ENCODE measurements at regions not wholly inside any gene's neighbourhood (a gene's known extent, or its start where the extent isn't known, plus 50 kb on each side); places are given as distances from the start of the nearest gene placed in this dataset.
"Not testable (repeated sequence)": the region's sequence is repeated elsewhere in the genome, so short reads cannot be mapped to it uniquely, and the experiment has no call there.

- not testable (repeated sequence) for ATAC-seq
Observed at GRCh38 chr17:16842346-16842745, 129.6 kb downstream of the TNFRSF13B start.

GRCh38 chr17:16841896-16842295 is 130.0 kb downstream of the TNFRSF13B start:
- ATAC-seq = not testable (repeated sequence)

- ATAC-seq = peak; percentile 51
Observed at GRCh38 chr17:16840219-16840618, 131.7 kb downstream of the TNFRSF13B start.

- peak; percentile 21 for ATAC-seq
Observed at GRCh38 chr17:16839242-16840175, 132.4 kb downstream of the TNFRSF13B start.

- peak; percentile 4 for ATAC-seq
Observed at GRCh38 chr17:16838795-16839194, 133.1 kb downstream of the TNFRSF13B start.

- ATAC-seq = peak; percentile 24
Observed at GRCh38 chr17:16838287-16838686, 133.6 kb downstream of the TNFRSF13B start.

GRCh38 chr17:16837468-16838266 is 134.3 kb downstream of the TNFRSF13B start:
- not testable (repeated sequence) for ATAC-seq

- not testable (repeated sequence) for ATAC-seq
Observed at GRCh38 chr17:16836315-16836915, 135.5 kb downstream of the TNFRSF13B start.

GRCh38 chr17:16833517-16833916 is 138.4 kb downstream of the TNFRSF13B start:
- ATAC-seq = not testable (repeated sequence)

GRCh38 chr17:16832853-16833252 is 139.1 kb downstream of the TNFRSF13B start:
- peak; percentile 91 for ATAC-seq

GRCh38 chr17:16832206-16832605 is 139.7 kb downstream of the TNFRSF13B start:
- ATAC-seq = not testable (repeated sequence)

- ATAC-seq = not testable (repeated sequence)
Observed at GRCh38 chr17:16830770-16831169, 140.7 kb downstream of the CCDC144A start.

- ATAC-seq = not testable (repeated sequence)
Observed at GRCh38 chr17:16830219-16830618, 140.2 kb downstream of the CCDC144A start.

All from esophagus mucosa (tissue), 1 donor.